KMS-11 (cell line): ENCODE measurements at regions not wholly inside any gene's neighbourhood (a gene's known extent, or its start where the extent isn't known, plus 50 kb on each side); places are given as distances from the start of the nearest gene placed in this dataset.

Experiments used
- H2AFZ ChIP-seq: fragments of 200-600 bp; sonication (generic); 2 replicates; pipeline ENCODE4 v1.6.1; 2016; ENCODE audit warnings: antibody characterized with exemption, mixed run types, low read depth
- H3K27ac ChIP-seq: fragments of 200-600 bp; sonication (generic); 2 replicates; pipeline ENCODE4 v1.6.1; 2016; ENCODE audit warnings: mild to moderate bottlenecking, mixed run types
- H3K27me3 ChIP-seq: fragments of 200-600 bp; sonication (generic); 2 replicates; pipeline ENCODE4 v1.6.1; 2017; ENCODE audit warnings: mild to moderate bottlenecking, low read depth, mixed run types, moderate library complexity; ENCODE audit not compliant: insufficient read depth
- H3K36me3 ChIP-seq: fragments of 200-600 bp; sonication (generic); 2 replicates; pipeline ENCODE4 v1.6.1; 2017; ENCODE audit warnings: mild to moderate bottlenecking, mixed run types; ENCODE audit not compliant: insufficient read depth
- H3K4me1 ChIP-seq: fragments of 200-600 bp; sonication (generic); 2 replicates; pipeline ENCODE4 v1.6.1; 2016; ENCODE audit warnings: mild to moderate bottlenecking, low read depth, mixed run types; ENCODE audit not compliant: poor library complexity, severe bottlenecking
- H3K4me2 ChIP-seq: fragments of 200-600 bp; sonication (generic); 2 replicates; pipeline ENCODE4 v1.7.0; 2016; ENCODE audit warnings: mild to moderate bottlenecking, mixed run types
- H3K4me3 ChIP-seq: fragments of 200-600 bp; sonication (generic); IDR thresholded peaks from 2 replicates; pipeline ENCODE4 v1.6.1; 2017; ENCODE audit warnings: low read depth, low read length, mixed read lengths; ENCODE audit not compliant: insufficient read depth
- H3K79me2 ChIP-seq: fragments of 200-600 bp; sonication (generic); 2 replicates; pipeline ENCODE4 v1.6.1; 2016; ENCODE audit warnings: low read depth, mixed run types; ENCODE audit not compliant: insufficient read depth
- H3K9ac ChIP-seq: fragments of 200-600 bp; sonication (generic); 2 replicates; pipeline ENCODE4 v1.6.1; 2016; ENCODE audit warnings: mild to moderate bottlenecking, mixed run types
- H4K20me1 ChIP-seq: fragments of 200-600 bp; sonication (generic); 2 replicates; pipeline ENCODE4 v1.6.1; 2016; ENCODE audit warnings: mild to moderate bottlenecking, mixed run types; ENCODE audit not compliant: insufficient read depth
- TF ChIP-seq, protein P1 (sequence below): fragments of 200-600 bp; sonication (generic); conservative IDR thresholded peaks from 2 replicates; pipeline ENCODE4 v1.6.1; 2017; ENCODE audit warnings: low read depth, mild to moderate bottlenecking, antibody characterized with exemption, low read length, moderate library complexity, mixed read lengths

DNA sequence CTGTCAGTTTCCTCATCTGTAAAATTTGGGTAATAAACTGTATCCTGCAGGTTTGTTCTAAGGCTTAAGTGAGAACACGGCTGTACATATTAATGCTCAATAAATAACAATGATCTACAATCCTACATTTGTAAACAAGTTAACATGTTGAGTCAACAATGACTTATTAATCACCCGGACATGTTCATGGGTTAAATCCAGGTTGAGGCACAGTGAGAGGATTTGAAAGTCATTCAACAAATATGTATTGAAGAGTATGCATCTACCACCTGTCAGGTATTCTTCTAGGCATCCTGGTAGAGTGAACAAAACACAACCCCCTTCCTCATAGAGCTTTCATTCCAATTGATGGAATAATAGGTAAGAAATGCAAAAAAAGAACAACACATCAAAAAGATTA, 554.7 kb upstream of the SLC35B3 start:
- no peak overlapping the region for H3K4me3 ChIP-seq
- no peaks in the 10 kb centered on the region for H3K4me1 ChIP-seq
- H3K4me2 ChIP-seq = no peak overlapping the region
- H4K20me1 ChIP-seq = no peaks in the 10 kb centered on the region
- TF ChIP-seq, protein P1, sequence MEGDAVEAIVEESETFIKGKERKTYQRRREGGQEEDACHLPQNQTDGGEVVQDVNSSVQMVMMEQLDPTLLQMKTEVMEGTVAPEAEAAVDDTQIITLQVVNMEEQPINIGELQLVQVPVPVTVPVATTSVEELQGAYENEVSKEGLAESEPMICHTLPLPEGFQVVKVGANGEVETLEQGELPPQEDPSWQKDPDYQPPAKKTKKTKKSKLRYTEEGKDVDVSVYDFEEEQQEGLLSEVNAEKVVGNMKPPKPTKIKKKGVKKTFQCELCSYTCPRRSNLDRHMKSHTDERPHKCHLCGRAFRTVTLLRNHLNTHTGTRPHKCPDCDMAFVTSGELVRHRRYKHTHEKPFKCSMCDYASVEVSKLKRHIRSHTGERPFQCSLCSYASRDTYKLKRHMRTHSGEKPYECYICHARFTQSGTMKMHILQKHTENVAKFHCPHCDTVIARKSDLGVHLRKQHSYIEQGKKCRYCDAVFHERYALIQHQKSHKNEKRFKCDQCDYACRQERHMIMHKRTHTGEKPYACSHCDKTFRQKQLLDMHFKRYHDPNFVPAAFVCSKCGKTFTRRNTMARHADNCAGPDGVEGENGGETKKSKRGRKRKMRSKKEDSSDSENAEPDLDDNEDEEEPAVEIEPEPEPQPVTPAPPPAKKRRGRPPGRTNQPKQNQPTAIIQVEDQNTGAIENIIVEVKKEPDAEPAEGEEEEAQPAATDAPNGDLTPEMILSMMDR = no peak
- H2AFZ ChIP-seq = no peak overlapping the region
- no peak overlapping the region for H3K9ac ChIP-seq
- H3K79me2 ChIP-seq = no peaks in the 10 kb centered on the region
- H3K27me3 ChIP-seq = no peaks in the 10 kb centered on the region
- H3K27ac ChIP-seq = no peak overlapping the region
- H3K36me3 ChIP-seq = no peaks in the 10 kb centered on the region

DNA sequence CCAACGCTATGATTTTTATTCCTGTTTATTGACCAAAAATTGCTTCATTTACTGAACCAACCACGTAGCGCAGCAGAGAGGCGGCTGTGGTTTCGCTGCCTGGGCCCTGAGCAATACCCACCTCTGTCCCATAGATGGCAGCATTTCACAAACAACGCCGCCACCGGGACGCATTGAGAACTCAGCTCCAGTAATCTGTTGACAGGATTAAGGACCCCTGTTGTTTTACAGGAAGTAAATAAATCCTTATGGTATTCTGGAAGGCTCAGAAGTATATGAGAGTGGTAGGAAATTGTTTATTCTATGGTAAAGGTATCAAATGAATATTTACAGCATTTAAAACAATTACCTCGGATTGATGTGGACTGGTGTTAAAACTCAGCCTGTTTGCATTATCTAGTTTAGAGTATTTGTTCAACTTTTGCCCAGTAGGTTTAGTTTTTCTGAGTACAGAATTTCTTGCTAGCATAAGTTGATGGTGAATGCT, 547.9 kb upstream of the SLC35B3 start:
- H3K4me3 ChIP-seq = no peak overlapping the region
- no peaks in the 10 kb centered on the region for H3K79me2 ChIP-seq
- no peaks in the 10 kb centered on the region for H3K36me3 ChIP-seq
- H3K4me1 ChIP-seq = peaks cover 7% of the 10 kb centered on the region
- no peak overlapping the region for H3K27ac ChIP-seq
- H3K27me3 ChIP-seq = no peaks in the 10 kb centered on the region
- H3K4me2 ChIP-seq = peak overlapping the region; percentile 31; the same call in 1 of the 2 replicates
- no peaks in the 10 kb centered on the region for H4K20me1 ChIP-seq
- TF ChIP-seq, protein P1 = peak; percentile 95
- no peak overlapping the region for H3K9ac ChIP-seq
- peak overlapping the region; percentile 16 for H2AFZ ChIP-seq

DNA sequence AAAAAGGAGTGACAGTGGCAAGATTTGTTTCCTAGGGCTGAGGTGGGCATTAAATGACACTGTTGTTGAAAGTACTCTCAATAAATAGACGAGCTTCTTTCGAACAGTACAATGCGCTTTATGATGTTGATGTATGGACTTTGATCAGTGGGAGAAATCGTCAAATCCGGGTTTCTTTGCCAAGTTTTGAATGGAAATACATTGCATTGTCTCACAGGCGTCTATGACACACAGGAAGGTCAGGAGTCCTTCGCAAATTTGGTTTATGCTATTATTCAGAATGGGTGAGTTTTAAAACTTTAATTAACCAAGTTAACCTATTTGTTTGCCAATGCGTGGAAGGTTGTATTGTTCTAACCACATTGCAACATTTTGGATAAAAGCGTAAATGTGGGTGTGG, 547.3 kb upstream of the SLC35B3 start:
- Histone ChIP-seq H3K27ac (no peak overlapping the region), H4K20me1 (no peaks in the 10 kb centered on the region), H3K4me2 (peak overlapping the region; percentile 31; the same call in 1 of the 2 replicates), H3K79me2 (no peaks in the 10 kb centered on the region), H3K4me3 (no peak overlapping the region), H3K9ac (no peak overlapping the region), H3K4me1 (peaks cover 7% of the 10 kb centered on the region), H3K27me3 (no peaks in the 10 kb centered on the region), H2AFZ (peak overlapping the region; percentile 16; the same call in 1 of the 2 replicates), H3K36me3 (no peaks in the 10 kb centered on the region)
- TF ChIP-seq, protein P1 = no peak

DNA sequence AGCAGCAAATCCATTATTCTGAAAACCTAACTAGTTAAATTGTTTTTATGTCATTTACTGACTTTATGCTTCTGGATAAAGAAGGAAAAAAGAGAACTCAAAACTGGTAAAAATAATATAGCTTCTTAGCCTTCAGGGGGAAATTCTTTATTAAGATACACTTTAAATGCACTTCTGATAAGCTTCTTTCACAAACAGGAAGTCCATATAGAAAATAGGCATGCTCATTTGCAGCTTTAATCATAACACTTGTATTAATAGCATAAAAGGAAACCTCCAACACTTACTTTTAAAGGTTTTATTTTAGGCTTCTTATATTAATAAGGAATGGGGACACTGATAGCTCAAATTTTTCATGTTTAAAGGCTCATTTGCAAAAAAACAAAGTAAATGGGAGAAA, 538.0 kb upstream of the SLC35B3 start:
- Histone ChIP-seq H3K4me3 (no peak overlapping the region), H3K36me3 (no peaks in the 10 kb centered on the region), H3K79me2 (no peaks in the 10 kb centered on the region), H4K20me1 (no peaks in the 10 kb centered on the region), H3K9ac (no peak overlapping the region), H3K27ac (no peak overlapping the region), H3K4me2 (no peak overlapping the region), H2AFZ (no peak overlapping the region), H3K4me1 (no peaks in the 10 kb centered on the region), H3K27me3 (no peaks in the 10 kb centered on the region)
- TF ChIP-seq, protein P1 = no peak
